GM18498 (cell line): ENCODE measurements at regions not wholly inside any gene's neighbourhood (a gene's known extent, or its start where the extent isn't known, plus 50 kb on each side); places are given as distances from the start of the nearest gene placed in this dataset.

Source experiments
- ATAC-seq: cut with Tn5 transposase; IDR thresholded peaks from one replicate; pipeline ENCODE4 v1.9.1; 2021; ENCODE audit warnings: mild to moderate bottlenecking, moderate library complexity; ENCODE audit not compliant: unreplicated experiment

GRCh38 chr17:77581480-77581879, 377.0 kb upstream of the TNRC6C start:
- ATAC-seq, result no peak

- no peak for ATAC-seq
These were observed 373.2 kb upstream of the TNRC6C start for GRCh38 chr17:77585142-77585860.

GRCh38 chr17:77590951-77591735, 367.4 kb upstream of the TNRC6C start:
- ATAC-seq, result no peak

GRCh38 chr17:77592106-77592865, 366.2 kb upstream of the TNRC6C start:
- no peak for ATAC-seq

GRCh38 chr17:77593081-77593480, 365.4 kb upstream of the TNRC6C start:
- no peak for ATAC-seq

GRCh38 chr17:77594416-77595209, 363.9 kb upstream of the TNRC6C start:
- ATAC-seq, result no peak

- no peak for ATAC-seq
These were observed 361.7 kb upstream of the TNRC6C start for GRCh38 chr17:77596491-77597417.

GRCh38 chr17:77597418-77598240, 360.9 kb upstream of the TNRC6C start:
- no peak for ATAC-seq

GRCh38 chr17:77598241-77598620, 360.3 kb upstream of the TNRC6C start:
- ATAC-seq, result no peak

GRCh38 chr17:77599699-77600098, 358.8 kb upstream of the TNRC6C start:
- no peak for ATAC-seq

- ATAC-seq, result no peak
These were observed 358.2 kb upstream of the TNRC6C start for GRCh38 chr17:77600346-77600745.

- no peak for ATAC-seq
These were observed 357.2 kb upstream of the TNRC6C start for GRCh38 chr17:77601054-77601979.

GRCh38 chr17:77602062-77602746, 356.3 kb upstream of the TNRC6C start:
- ATAC-seq, result no peak

GRCh38 chr17:77602883-77603640, 355.4 kb upstream of the TNRC6C start:
- no peak for ATAC-seq

GRCh38 chr17:77604301-77604972, 354.1 kb upstream of the TNRC6C start:
- ATAC-seq, result no peak

GRCh38 chr17:77604973-77605313, 353.6 kb upstream of the TNRC6C start:
- no peak for ATAC-seq
